T-cell (primary cell): ENCODE measurements at regions not wholly inside any gene's neighbourhood (a gene's known extent, or its start where the extent isn't known, plus 50 kb on each side); places are given as distances from the start of the nearest gene placed in this dataset.
"Not testable (repeated sequence)": the region's sequence is repeated elsewhere in the genome, so short reads cannot be mapped to it uniquely, and the experiment has no call there.

ENCODE experiments used
- ATAC-seq, 4 experiments: fragments of 200-7000 bp in 3 of 4; fragments of 150-1000 bp in 1 of 4; cut with Tn5 transposase; replicated peaks in 1 of 4; 1 replicate in 3 of 4; 2 replicates in 1 of 4; pipeline ENCODE4 v1.10.0; 2021; ENCODE audit warnings: moderate library complexity in 3 of 4, mild to moderate bottlenecking in 2 of 4, moderate number of reproducible peaks in 1 of 4
- CTCF ChIA-PET, 2 donors: fragments of 300-600 bp; sonication (Branson Sonifier 250); formaldehyde crosslinking; loops; one replicate each; lab custom pipeline; 2022; ENCODE audit warnings: antibody characterized with exemption in 2 of 2; lab: Charles Lee
- POLR2A ChIA-PET, 2 donors: fragments of 300-600 bp; sonication (Branson Sonifier 250); formaldehyde crosslinking; loops; one replicate each; lab custom pipeline; 2022; ENCODE audit warnings: antibody characterized with exemption in 2 of 2; lab: Charles Lee
- DNase-seq, 35 experiments: peaks; one replicate each; pipeline versions ENCODE4 v3.0.0 to v3.0.0-alpha.2; 2013 to 2023
- H3K27ac ChIP-seq: one replicate; pipeline ENCODE4 v1.5.1; 2013; ENCODE audit warnings: low read length
- H3K27me3 ChIP-seq, 2 experiments: replicated peaks in 1 of 2; 1 replicate in 1 of 2; 2 replicates in 1 of 2; pipeline versions ENCODE4 v1.6.1 to v1.7.0; 2013; ENCODE audit warnings: low read length in 1 of 2, mixed read lengths in 1 of 2; ENCODE audit not compliant: control insufficient read depth in 2 of 2, insufficient read depth in 2 of 2; ENCODE audit errors: extremely low read depth in 1 of 2
- H3K36me3 ChIP-seq, 2 donors: 1 replicate in 1 of 2; 2 replicates in 1 of 2; pipeline versions ENCODE4 v1.6.1 to v1.7.0; 2013; ENCODE audit warnings: low read length in 1 of 2; ENCODE audit not compliant: control insufficient read depth in 2 of 2, insufficient read depth in 1 of 2; ENCODE audit errors: extremely low read depth in 1 of 2
- H3K4me1 ChIP-seq, 2 experiments: 1 replicate in 1 of 2; 2 replicates in 1 of 2; pipeline versions ENCODE4 v1.6.1 to v1.7.0; 2013; ENCODE audit warnings: low read length in 2 of 2, mixed read lengths in 1 of 2; ENCODE audit not compliant: insufficient read depth in 2 of 2, control insufficient read depth in 1 of 2; ENCODE audit errors: extremely low read depth in 1 of 2
- H3K4me3 ChIP-seq, 2 donors: 1 replicate in 1 of 2; 2 replicates in 1 of 2; pipeline versions ENCODE4 v1.5.1 to v1.7.0; 2013; ENCODE audit warnings: mild to moderate bottlenecking in 2 of 2, low read length in 1 of 2, moderate library complexity in 1 of 2; ENCODE audit not compliant: control insufficient read depth in 1 of 2; ENCODE audit errors: extremely low read depth in 1 of 2
- H3K9me3 ChIP-seq: 2 replicates; pipeline ENCODE4 v1.7.0; 2013
- H3K27ac Mint-ChIP-seq, 2 donors: one replicate each; pipeline ENCODE4 v1.8.0; 2020 to 2021; ENCODE audit warnings: mild to moderate bottlenecking in 2 of 2, mixed read lengths in 2 of 2
- H3K27me3 Mint-ChIP-seq, 2 donors: one replicate each; pipeline ENCODE4 v1.8.0; 2021 to 2022; ENCODE audit warnings: mixed read lengths in 2 of 2
- H3K36me3 Mint-ChIP-seq: one replicate; pipeline ENCODE4 v1.8.0; 2021; ENCODE audit warnings: mixed read lengths
- H3K4me1 Mint-ChIP-seq, 3 donors: one replicate each; pipeline ENCODE4 v1.8.0; 2020 to 2022; ENCODE audit warnings: mixed read lengths in 3 of 3, mild to moderate bottlenecking in 1 of 3
- H3K4me3 Mint-ChIP-seq, 3 donors: one replicate each; pipeline ENCODE4 v1.8.0; 2020 to 2022; ENCODE audit warnings: mild to moderate bottlenecking in 3 of 3, mixed read lengths in 3 of 3, moderate library complexity in 3 of 3
- H3K9me3 Mint-ChIP-seq, 3 donors: one replicate each; pipeline ENCODE4 v1.8.0; 2020 to 2022; ENCODE audit warnings: mixed read lengths in 3 of 3
- WGBS: methylation state at CpG from one replicate; pipeline ENCODE4 v1.1.5; 2013; ENCODE audit warnings: missing lambda C conversion rate; ENCODE audit not compliant: insufficient coverage; 5-methylcytosine and 5-hydroxymethylcytosine counted together

GRCh38 chr4:15167743-15168142 is 165.5 kb downstream of the CPEB2 start:
- Mint-ChIP-seq H3K27ac (no peak overlapping the region), H3K9me3 (peaks cover 6 to 14% (median 7%) of the 10 kb centered on the region in 3 donors), H3K36me3 (no peaks in the 10 kb centered on the region), H3K4me3 (no peak overlapping the region), H3K27me3 (peaks cover 19 to 29% of the 10 kb centered on the region in 2 donors), H3K4me1 (no peaks in the 10 kb centered on the region)
- Histone ChIP-seq H3K36me3 (no peaks in the 10 kb centered on the region), H3K4me3 (no peak overlapping the region), H3K4me1 (no peaks in the 10 kb centered on the region), H3K27ac (no peak overlapping the region), H3K9me3 (no peaks in the 10 kb centered on the region), H3K27me3 (peaks cover 0 to 5% of the 10 kb centered on the region in 2 experiments)
- DNase-seq (no peak), ATAC-seq (no peak)
- WGBS, result no CpG with 5 or more reads among the region's 2 CpGs
- ChIA-PET CTCF (interaction anchor here (0.6 kb wide), 2 partner anchors 21 to 22 kb away, joined by 3 read pairs; no protein-coding TSS in a partner anchor), POLR2A (no interaction called here)

- no peak overlapping the region for H3K4me3 Mint-ChIP-seq
- Histone ChIP-seq H3K9me3 (no peaks in the 10 kb centered on the region), H3K27me3 (peaks cover 0 to 7% of the 10 kb centered on the region in 2 experiments), H3K4me1 (no peaks in the 10 kb centered on the region), H3K36me3 (no peaks in the 10 kb centered on the region), H3K27ac (no peak overlapping the region), H3K4me3 (no peak overlapping the region)
- ChIA-PET CTCF (no interaction called here), POLR2A (interaction anchor here in 1 of 2 donors (0.6 kb wide), 1 partner anchor 192 kb away, joined by 3 read pairs; no protein-coding TSS in a partner anchor)
- H3K27ac Mint-ChIP-seq, result no peak overlapping the region
- H3K9me3 Mint-ChIP-seq, result peaks cover 7 to 15% (median 8%) of the 10 kb centered on the region in 3 donors
- no peaks in the 10 kb centered on the region for H3K36me3 Mint-ChIP-seq
- DNase-seq, result no peak
- H3K4me1 Mint-ChIP-seq, result no peaks in the 10 kb centered on the region
- H3K27me3 Mint-ChIP-seq, result peaks cover 26 to 30% of the 10 kb centered on the region in 2 donors
- no peak for ATAC-seq
These were observed 166.5 kb downstream of the CPEB2 start for GRCh38 chr4:15168759-15169158.

- Mint-ChIP-seq H3K27me3 (peaks cover 28 to 34% of the 10 kb centered on the region in 2 donors), H3K4me3 (no peak overlapping the region), H3K27ac (no peak overlapping the region), H3K4me1 (no peaks in the 10 kb centered on the region), H3K36me3 (no peaks in the 10 kb centered on the region), H3K9me3 (peaks cover 7 to 15% (median 8%) of the 10 kb centered on the region in 3 donors)
- H3K27ac ChIP-seq, result no peak overlapping the region
- H3K27me3 ChIP-seq, result peaks cover 0 to 7% of the 10 kb centered on the region in 2 experiments
- CTCF ChIA-PET, result interaction anchor here in 1 of 2 donors (0.7 kb wide), 1 partner anchor 287 kb away, joined by 4 read pairs; no protein-coding TSS in a partner anchor
- no peaks in the 10 kb centered on the region for H3K36me3 ChIP-seq
- DNase-seq, result no peak
- no peak for ATAC-seq
- no peaks in the 10 kb centered on the region for H3K9me3 ChIP-seq
- POLR2A ChIA-PET, result no interaction called here
- no peaks in the 10 kb centered on the region for H3K4me1 ChIP-seq
- no peak overlapping the region for H3K4me3 ChIP-seq
These were observed 169.4 kb downstream of the CPEB2 start for GRCh38 chr4:15171725-15172124.

GRCh38 chr4:15173251-15173650 is 171.0 kb downstream of the CPEB2 start:
- no peak overlapping the region for H3K27ac Mint-ChIP-seq
- CTCF ChIA-PET, result interaction anchor here in 1 of 2 donors (0.6 kb wide), 1 partner anchor 517 kb away, joined by 3 read pairs; no protein-coding TSS in a partner anchor
- POLR2A ChIA-PET, result no interaction called here

GRCh38 chr4:15174168-15174567 is 171.9 kb downstream of the CPEB2 start:
- H3K4me3 ChIP-seq, DNase-seq, CTCF ChIA-PET, H3K27ac Mint-ChIP-seq, H3K4me1 ChIP-seq, H3K9me3 ChIP-seq, H3K27me3 ChIP-seq, POLR2A ChIA-PET, H3K4me1 Mint-ChIP-seq, H3K36me3 Mint-ChIP-seq, H3K36me3 ChIP-seq, H3K4me3 Mint-ChIP-seq, H3K27ac ChIP-seq, ATAC-seq: not testable (repeated sequence)
- no CpG with 5 or more reads among the region's 16 CpGs for WGBS
- H3K27me3 Mint-ChIP-seq, result peaks cover 23 to 28% of the 10 kb centered on the region in 2 donors
- H3K9me3 Mint-ChIP-seq, result peaks cover 7 to 15% (median 8%) of the 10 kb centered on the region in 3 donors

More at GRCh38 chr4:15173251-15173650, 171.0 kb downstream of the CPEB2 start:
- no peak overlapping the region for H3K27ac ChIP-seq
- Mint-ChIP-seq H3K9me3 (peaks cover 7 to 15% (median 8%) of the 10 kb centered on the region in 3 donors), H3K4me3 (no peak overlapping the region), H3K27me3 (peaks cover 23 to 28% of the 10 kb centered on the region in 2 donors), H3K36me3 (no peaks in the 10 kb centered on the region), H3K4me1 (no peaks in the 10 kb centered on the region)
- no CpG with 5 or more reads among the region's 4 CpGs for WGBS
- peaks cover 0 to 7% of the 10 kb centered on the region in 2 experiments for H3K27me3 ChIP-seq
- H3K4me1 ChIP-seq, result no peaks in the 10 kb centered on the region
- H3K4me3 ChIP-seq, result no peak overlapping the region
- DNase-seq (no peak), ATAC-seq (no peak)
- no peaks in the 10 kb centered on the region for H3K36me3 ChIP-seq
- no peaks in the 10 kb centered on the region for H3K9me3 ChIP-seq

GRCh38 chr4:15179842-15180241 is 177.6 kb downstream of the CPEB2 start:
- CTCF ChIA-PET, result not testable (repeated sequence)

More at GRCh38 chr4:15179842-15180241, 177.6 kb downstream of the CPEB2 start:
- H3K4me1 ChIP-seq, ATAC-seq, H3K9me3 ChIP-seq, DNase-seq, H3K36me3 Mint-ChIP-seq, H3K27me3 Mint-ChIP-seq, H3K27ac ChIP-seq, H3K36me3 ChIP-seq, H3K9me3 Mint-ChIP-seq, H3K27me3 ChIP-seq, H3K27ac Mint-ChIP-seq, POLR2A ChIA-PET, H3K4me3 ChIP-seq, H3K4me3 Mint-ChIP-seq: not testable (repeated sequence)
- WGBS, result no CpG with 5 or more reads among the region's 2 CpGs
- H3K4me1 Mint-ChIP-seq, result peaks cover 0 to 11% (median 6%) of the 10 kb centered on the region in 3 donors
